ENCODE measurements at regions not wholly inside any gene's neighbourhood (a gene's known extent, or its start where the extent isn't known, plus 50 kb on each side); places are given as distances from the start of the nearest gene placed in this dataset.
"Not testable (repeated sequence)": the region's sequence is repeated elsewhere in the genome, so short reads cannot be mapped to it uniquely, and the experiment has no call there.

DNA sequence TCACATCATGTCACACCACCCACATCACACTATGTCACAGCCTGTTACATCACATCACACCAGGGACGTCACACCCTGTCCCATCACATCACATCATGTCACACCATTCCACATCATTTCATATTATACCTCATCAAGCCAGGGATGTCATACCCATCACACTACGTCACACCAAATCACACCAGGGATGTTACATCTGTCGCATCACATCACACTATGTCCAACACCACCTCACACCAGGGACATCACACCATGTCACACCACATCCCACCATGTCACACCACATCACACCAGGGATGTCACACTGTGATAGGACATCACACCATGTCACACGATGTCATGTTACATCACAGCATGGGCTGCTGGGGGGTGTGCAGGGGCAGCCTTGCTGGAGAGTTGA, 110.6 kb downstream of the TMEM121 start:
- Histone ChIP-seq H3K36me3 (no peaks in the 10 kb centered on the region), H3K4me3 (no peak overlapping the region), H3K9me3 (peaks cover 0 to 6% of the 10 kb centered on the region in 2 donors), H3K4me1 (no peaks in the 10 kb centered on the region), H3K27ac (no peak overlapping the region), H3K27me3 (no peaks in the 10 kb centered on the region)
- TF ChIP-seq, protein P1, sequence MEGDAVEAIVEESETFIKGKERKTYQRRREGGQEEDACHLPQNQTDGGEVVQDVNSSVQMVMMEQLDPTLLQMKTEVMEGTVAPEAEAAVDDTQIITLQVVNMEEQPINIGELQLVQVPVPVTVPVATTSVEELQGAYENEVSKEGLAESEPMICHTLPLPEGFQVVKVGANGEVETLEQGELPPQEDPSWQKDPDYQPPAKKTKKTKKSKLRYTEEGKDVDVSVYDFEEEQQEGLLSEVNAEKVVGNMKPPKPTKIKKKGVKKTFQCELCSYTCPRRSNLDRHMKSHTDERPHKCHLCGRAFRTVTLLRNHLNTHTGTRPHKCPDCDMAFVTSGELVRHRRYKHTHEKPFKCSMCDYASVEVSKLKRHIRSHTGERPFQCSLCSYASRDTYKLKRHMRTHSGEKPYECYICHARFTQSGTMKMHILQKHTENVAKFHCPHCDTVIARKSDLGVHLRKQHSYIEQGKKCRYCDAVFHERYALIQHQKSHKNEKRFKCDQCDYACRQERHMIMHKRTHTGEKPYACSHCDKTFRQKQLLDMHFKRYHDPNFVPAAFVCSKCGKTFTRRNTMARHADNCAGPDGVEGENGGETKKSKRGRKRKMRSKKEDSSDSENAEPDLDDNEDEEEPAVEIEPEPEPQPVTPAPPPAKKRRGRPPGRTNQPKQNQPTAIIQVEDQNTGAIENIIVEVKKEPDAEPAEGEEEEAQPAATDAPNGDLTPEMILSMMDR (IDR thresholded peaks at IDR 0.05) = no peak
- no peak for DNase-seq
- intact Hi-C loops (cut with DNase I) = no loop called here
- no peak for ATAC-seq

DNA sequence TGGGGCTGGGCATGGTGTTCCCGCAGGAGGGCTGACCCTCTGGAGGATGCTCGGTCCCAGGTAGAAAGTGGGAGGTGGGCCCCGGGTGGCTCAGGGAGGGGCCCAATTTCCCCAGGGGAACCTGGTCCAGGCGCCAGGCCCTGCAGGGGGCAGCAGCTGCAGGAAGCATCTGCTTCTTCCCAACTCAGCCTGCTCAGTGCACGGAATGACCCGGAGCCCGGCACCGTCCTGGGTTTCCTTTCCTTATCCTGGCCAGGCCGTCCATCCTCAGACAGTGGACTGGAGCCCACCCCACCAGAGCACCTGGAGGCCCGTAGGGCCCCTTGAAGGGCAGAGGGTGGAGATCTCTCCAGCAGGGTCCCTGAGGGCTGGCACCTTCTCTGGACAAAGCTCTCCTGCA, 111.0 kb downstream of the TMEM121 start:
- intact Hi-C loops (cut with DNase I); H3K4me1 ChIP-seq; ATAC-seq; DNase-seq; H3K36me3 ChIP-seq; H3K4me3 ChIP-seq; H3K27me3 ChIP-seq; H3K27ac ChIP-seq; H3K9me3 ChIP-seq: not testable (repeated sequence)

DNA sequence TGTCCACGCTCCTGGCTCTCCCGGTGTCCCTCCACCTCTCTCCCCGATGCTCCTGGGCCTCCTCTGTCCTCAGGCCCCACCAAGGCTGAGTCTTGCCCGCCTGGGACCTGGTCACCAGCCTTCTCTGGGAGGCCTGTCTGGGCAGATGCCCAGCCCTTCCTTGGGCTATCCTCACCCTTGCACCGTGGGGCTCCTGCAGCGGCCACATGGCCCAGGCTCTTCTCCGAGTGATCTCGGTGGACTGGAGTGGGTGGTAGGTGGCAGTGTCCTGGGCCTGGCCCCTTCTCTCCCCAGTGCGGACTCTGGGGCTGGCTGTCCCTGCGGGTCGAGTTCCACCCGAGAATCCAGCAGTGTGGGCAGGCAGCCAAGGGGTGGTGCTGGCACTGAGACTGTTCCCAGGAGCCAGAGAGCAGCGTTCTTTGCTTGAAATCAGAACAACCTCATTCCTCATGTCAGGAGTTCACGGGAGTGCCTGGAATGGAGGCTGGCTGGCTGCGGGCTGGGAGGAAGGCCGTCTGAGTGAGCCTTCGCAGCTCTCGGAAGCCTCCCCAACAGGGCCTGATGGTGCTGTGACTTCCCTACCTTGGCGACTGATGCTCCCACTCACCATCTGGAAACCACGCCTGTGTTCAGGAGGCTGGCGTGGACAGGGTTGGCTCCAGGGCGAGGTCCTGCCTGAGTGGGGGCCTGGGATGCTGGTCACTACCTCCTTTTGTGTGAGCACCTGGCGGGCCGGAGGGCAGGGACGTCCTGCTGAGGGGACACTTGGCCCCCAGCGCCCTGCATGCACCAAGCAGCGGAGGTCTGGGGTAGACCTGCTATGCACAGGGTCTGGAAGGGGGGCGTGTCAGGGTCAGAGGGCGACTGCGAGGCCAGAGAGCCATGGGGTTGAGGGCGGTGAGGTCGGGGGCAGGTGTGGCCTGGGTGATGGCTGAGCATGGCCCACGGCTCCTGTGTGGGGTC, 113.9 kb downstream of the TMEM121 start:
- ATAC-seq; H3K27ac ChIP-seq; intact Hi-C loops (cut with DNase I); H3K4me3 ChIP-seq; H3K27me3 ChIP-seq; H3K4me1 ChIP-seq; H3K9me3 ChIP-seq; H3K36me3 ChIP-seq: not testable (repeated sequence)
- peak in 1 of 4 donors; percentile 76 for DNase-seq

DNA sequence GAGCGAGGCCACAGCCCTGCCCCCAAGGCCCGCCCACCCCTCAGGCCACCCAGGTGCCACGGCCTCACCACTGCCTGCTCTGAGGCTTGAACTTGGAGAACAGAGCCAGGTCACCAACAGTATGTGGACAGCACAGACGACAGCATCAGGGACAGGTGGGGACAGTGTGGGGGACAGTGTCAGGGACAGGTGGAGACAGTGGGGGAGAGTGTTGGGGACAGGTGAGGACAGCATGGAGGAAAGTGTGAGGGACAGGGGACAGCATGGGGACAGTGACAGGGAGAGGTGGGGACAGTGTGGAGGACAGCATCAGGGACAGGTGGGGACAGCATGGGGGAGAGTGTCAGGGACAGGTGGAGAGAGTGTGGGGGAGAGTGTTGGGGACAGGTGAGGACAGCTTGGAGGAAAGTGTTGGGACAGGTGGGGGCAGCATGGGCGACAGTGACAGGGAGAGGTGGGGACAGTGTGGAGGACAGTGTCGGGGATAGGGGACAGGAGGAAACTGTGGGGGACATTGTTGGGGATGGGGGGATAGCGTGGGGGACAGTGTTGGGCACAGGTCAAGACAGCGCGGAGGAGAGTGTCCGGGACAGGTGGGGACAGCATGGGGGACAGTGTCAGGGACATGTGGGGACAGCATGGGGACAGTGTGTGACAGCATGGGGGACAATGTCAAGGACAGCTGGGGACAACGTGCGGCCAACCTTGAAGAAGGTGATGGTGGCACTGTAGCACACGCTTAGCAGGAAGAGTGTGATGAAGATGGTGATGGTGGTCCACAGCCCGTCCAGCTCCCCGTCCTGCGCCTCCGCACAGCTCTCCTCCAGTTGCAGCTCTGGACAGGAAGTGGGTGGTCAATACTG, 114.9 kb downstream of the TMEM121 start:
- H3K4me1 ChIP-seq = no peaks in the 10 kb centered on the region
- DNase-seq (peak in 1 of 4 donors; percentile 55), ATAC-seq (no peak)
- no peaks in the 10 kb centered on the region for H3K9me3 ChIP-seq
- no peaks in the 10 kb centered on the region for H3K36me3 ChIP-seq
- no peak overlapping the region for H3K27ac ChIP-seq
- H3K4me3 ChIP-seq = no peak overlapping the region
- H3K27me3 ChIP-seq = no peaks in the 10 kb centered on the region
- TF ChIP-seq, protein P1 (IDR thresholded peaks at IDR 0.05) = no peak
- intact Hi-C loops (cut with DNase I) = no loop called here

DNA sequence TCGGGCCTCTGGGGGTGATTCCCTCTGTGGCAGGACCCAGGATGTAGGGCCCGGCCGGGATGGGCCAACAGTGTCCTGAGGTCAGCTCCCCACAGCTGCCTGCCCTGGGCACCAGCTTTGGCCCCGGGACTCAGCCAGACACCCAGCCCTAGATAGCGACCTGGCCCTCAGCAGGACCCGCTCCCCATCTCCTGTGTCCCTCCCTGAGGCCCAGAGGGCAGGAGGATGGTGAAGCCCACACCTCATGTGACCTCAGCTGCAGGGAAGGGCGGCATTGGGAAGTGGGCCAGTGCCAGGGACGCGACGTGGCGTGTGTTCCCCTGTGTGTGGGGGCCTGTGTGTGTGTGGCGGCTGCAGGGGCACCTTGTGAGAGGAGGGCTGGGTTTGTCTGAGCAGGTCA, 115.6 kb downstream of the TMEM121 start:
- H3K9me3 ChIP-seq; H3K36me3 ChIP-seq; H3K27ac ChIP-seq; ATAC-seq; H3K4me3 ChIP-seq; intact Hi-C loops (cut with DNase I); H3K27me3 ChIP-seq; H3K4me1 ChIP-seq: not testable (repeated sequence)
- peak in 1 of 4 donors; percentile 76 for DNase-seq

DNA sequence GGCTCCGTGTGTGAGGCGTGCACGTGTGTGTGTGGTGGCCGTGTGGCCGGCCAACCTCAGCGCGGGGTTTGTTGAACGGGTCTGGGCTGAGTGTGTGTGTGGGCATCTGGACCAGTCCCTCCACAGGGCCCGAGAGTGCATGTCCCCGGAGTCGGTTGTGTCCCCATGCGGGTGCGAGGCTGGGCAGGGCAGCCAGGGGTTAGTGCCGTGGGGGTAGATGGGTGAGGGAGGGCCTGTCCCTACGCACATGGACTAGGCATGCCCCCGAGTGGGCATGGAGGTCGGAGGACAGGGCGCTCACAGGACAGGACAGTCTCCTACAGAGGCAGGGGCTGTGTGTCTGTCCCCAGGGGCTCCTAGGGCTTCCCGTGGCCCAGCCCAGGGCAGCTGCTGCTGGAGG, 116.1 kb downstream of the TMEM121 start:
- DNase-seq; intact Hi-C loops (cut with DNase I); ATAC-seq; H3K36me3 ChIP-seq; H3K27ac ChIP-seq; H3K4me1 ChIP-seq; H3K27me3 ChIP-seq; H3K4me3 ChIP-seq; H3K9me3 ChIP-seq: not testable (repeated sequence)

DNA sequence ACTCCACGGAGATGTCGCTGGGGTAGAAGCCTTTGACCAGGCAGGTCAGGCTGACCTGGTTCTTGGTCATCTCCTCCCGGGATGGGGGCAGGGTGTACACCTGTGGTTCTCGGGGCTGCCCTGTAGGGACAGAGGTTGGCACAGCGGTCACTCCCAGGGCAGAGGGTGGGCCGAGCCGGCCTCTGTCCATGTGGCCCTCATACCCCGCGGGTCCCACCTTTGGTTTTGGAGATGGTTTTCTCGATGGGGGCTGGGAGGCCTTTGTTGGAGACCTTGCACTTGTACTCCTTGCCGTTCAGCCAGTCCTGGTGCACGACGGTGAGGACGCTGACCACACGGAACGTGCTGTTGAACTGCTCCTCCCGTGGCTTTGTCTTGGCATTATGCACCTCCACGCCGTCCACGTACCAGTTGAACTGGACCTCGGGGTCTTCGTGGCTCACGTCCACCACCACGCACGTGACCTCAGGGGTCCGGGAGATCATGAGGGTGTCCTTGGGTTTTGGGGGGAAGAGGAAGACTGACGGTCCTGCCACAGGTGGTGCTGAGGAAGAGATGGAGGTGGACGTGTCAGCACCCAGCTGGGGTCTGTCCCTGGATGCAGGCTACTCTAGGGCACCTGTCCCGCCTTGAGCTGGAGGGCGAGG, 117.1 kb downstream of the TMEM121 start:
- DNase-seq = peak in 1 of 4 donors; percentile 65

DNA sequence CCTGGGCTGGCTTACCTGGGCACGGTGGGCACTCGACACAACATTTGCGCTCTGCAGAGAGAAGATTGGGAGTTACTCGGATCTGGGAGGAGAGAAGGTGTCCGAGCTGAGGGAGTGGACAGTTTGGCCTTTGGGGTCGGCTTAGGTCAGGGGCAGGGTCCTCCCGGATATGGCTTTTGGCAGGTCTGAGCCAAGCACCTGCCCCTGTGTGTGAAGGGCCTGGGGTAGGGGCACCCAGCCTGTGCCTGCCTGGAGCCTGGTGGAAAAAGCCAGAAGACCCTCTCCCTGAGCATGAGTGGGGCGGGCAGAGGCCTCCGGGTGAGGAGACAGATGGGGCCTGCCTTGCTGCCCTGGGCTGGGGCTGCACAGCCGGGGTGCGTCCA, 117.7 kb downstream of the TMEM121 start:
- H3K27ac ChIP-seq; H3K36me3 ChIP-seq; H3K27me3 ChIP-seq; ATAC-seq; intact Hi-C loops (cut with DNase I); H3K9me3 ChIP-seq; H3K4me1 ChIP-seq; H3K4me3 ChIP-seq: not testable (repeated sequence)
- DNase-seq = peak in 1 of 4 donors; percentile 39

More for the DNA sequence above, 117.1 kb downstream of the TMEM121 start:
- H3K9me3 ChIP-seq; H3K4me1 ChIP-seq; H3K27me3 ChIP-seq; H3K27ac ChIP-seq; H3K36me3 ChIP-seq; H3K4me3 ChIP-seq; ATAC-seq; intact Hi-C loops (cut with DNase I): not testable (repeated sequence)

DNA sequence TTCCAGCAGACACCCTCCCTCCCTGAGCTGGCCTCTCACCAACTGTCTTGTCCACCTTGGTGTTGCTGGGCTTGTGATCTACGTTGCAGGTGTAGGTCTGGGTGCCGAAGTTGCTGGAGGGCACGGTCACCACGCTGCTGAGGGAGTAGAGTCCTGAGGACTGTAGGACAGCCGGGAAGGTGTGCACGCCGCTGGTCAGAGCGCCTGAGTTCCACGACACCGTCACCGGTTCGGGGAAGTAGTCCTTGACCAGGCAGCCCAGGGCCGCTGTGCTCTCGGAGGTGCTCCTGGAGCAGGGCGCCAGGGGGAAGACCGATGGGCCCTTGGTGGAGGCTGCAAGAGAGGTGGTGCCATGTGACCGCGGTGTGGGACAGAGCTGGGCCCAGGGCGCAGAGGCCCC, 118.1 kb downstream of the TMEM121 start:
- H3K4me1 ChIP-seq = not testable (repeated sequence)

DNA sequence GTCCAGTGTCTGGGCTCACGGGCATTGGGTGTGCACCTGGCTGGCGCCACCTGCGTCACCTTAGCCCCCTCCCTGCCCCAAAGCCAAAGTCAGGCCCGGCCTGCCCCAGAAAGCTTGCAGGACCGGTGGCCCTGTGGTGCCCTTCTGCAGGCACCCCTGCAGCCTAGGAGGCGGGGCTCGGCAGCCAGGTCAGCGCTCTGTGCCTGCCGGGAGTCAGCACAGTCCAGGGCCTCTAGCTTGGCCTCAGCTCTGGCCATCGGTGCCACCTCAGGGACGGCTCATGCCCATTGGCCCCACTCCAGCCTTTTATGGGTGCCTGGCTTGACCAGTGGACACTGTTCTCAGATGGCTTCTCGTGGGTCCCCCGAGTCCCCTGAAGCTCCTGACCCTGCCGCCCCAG, 118.5 kb downstream of the TMEM121 start:
- H3K36me3 ChIP-seq; H3K4me3 ChIP-seq; ATAC-seq; H3K27me3 ChIP-seq; H3K27ac ChIP-seq; H3K4me1 ChIP-seq; H3K9me3 ChIP-seq; intact Hi-C loops (cut with DNase I): not testable (repeated sequence)
- DNase-seq = peak in 1 of 4 donors; percentile 57

More for the DNA sequence above, 118.1 kb downstream of the TMEM121 start:
- H3K9me3 ChIP-seq; ATAC-seq; intact Hi-C loops (cut with DNase I); H3K36me3 ChIP-seq; H3K27ac ChIP-seq; H3K4me3 ChIP-seq; H3K27me3 ChIP-seq: not testable (repeated sequence)
- peak in 1 of 4 donors; percentile 88 for DNase-seq

Data from left lung (tissue), 4 donors.